T-cell (primary cell): ENCODE measurements at regions not wholly inside any gene's neighbourhood (a gene's known extent, or its start where the extent isn't known, plus 50 kb on each side); places are given as distances from the start of the nearest gene placed in this dataset.

Experiments used
- ATAC-seq, 4 experiments: fragments of 200-7000 bp in 3 of 4; fragments of 150-1000 bp in 1 of 4; cut with Tn5 transposase; replicated peaks in 1 of 4; 1 replicate in 3 of 4; 2 replicates in 1 of 4; pipeline ENCODE4 v1.10.0; 2021; ENCODE audit warnings: moderate library complexity in 3 of 4, mild to moderate bottlenecking in 2 of 4, moderate number of reproducible peaks in 1 of 4
- CTCF ChIA-PET, 2 donors: fragments of 300-600 bp; sonication (Branson Sonifier 250); formaldehyde crosslinking; loops; one replicate each; lab custom pipeline; 2022; ENCODE audit warnings: antibody characterized with exemption in 2 of 2; lab: Charles Lee
- POLR2A ChIA-PET, 2 donors: fragments of 300-600 bp; sonication (Branson Sonifier 250); formaldehyde crosslinking; loops; one replicate each; lab custom pipeline; 2022; ENCODE audit warnings: antibody characterized with exemption in 2 of 2; lab: Charles Lee
- DNase-seq, 35 experiments: peaks; one replicate each; pipeline versions ENCODE4 v3.0.0 to v3.0.0-alpha.2; 2013 to 2023
- H3K27ac ChIP-seq: one replicate; pipeline ENCODE4 v1.5.1; 2013; ENCODE audit warnings: low read length
- H3K27me3 ChIP-seq, 2 experiments: replicated peaks in 1 of 2; 1 replicate in 1 of 2; 2 replicates in 1 of 2; pipeline versions ENCODE4 v1.6.1 to v1.7.0; 2013; ENCODE audit warnings: low read length in 1 of 2, mixed read lengths in 1 of 2; ENCODE audit not compliant: control insufficient read depth in 2 of 2, insufficient read depth in 2 of 2; ENCODE audit errors: extremely low read depth in 1 of 2
- H3K36me3 ChIP-seq, 2 donors: 1 replicate in 1 of 2; 2 replicates in 1 of 2; pipeline versions ENCODE4 v1.6.1 to v1.7.0; 2013; ENCODE audit warnings: low read length in 1 of 2; ENCODE audit not compliant: control insufficient read depth in 2 of 2, insufficient read depth in 1 of 2; ENCODE audit errors: extremely low read depth in 1 of 2
- H3K4me1 ChIP-seq, 2 experiments: 1 replicate in 1 of 2; 2 replicates in 1 of 2; pipeline versions ENCODE4 v1.6.1 to v1.7.0; 2013; ENCODE audit warnings: low read length in 2 of 2, mixed read lengths in 1 of 2; ENCODE audit not compliant: insufficient read depth in 2 of 2, control insufficient read depth in 1 of 2; ENCODE audit errors: extremely low read depth in 1 of 2
- H3K4me3 ChIP-seq, 2 donors: 1 replicate in 1 of 2; 2 replicates in 1 of 2; pipeline versions ENCODE4 v1.5.1 to v1.7.0; 2013; ENCODE audit warnings: mild to moderate bottlenecking in 2 of 2, low read length in 1 of 2, moderate library complexity in 1 of 2; ENCODE audit not compliant: control insufficient read depth in 1 of 2; ENCODE audit errors: extremely low read depth in 1 of 2
- H3K9me3 ChIP-seq: 2 replicates; pipeline ENCODE4 v1.7.0; 2013
- H3K27ac Mint-ChIP-seq, 2 donors: one replicate each; pipeline ENCODE4 v1.8.0; 2020 to 2021; ENCODE audit warnings: mild to moderate bottlenecking in 2 of 2, mixed read lengths in 2 of 2
- H3K27me3 Mint-ChIP-seq, 2 donors: one replicate each; pipeline ENCODE4 v1.8.0; 2021 to 2022; ENCODE audit warnings: mixed read lengths in 2 of 2
- H3K36me3 Mint-ChIP-seq: one replicate; pipeline ENCODE4 v1.8.0; 2021; ENCODE audit warnings: mixed read lengths
- H3K4me1 Mint-ChIP-seq, 3 donors: one replicate each; pipeline ENCODE4 v1.8.0; 2020 to 2022; ENCODE audit warnings: mixed read lengths in 3 of 3, mild to moderate bottlenecking in 1 of 3
- H3K4me3 Mint-ChIP-seq, 3 donors: one replicate each; pipeline ENCODE4 v1.8.0; 2020 to 2022; ENCODE audit warnings: mild to moderate bottlenecking in 3 of 3, mixed read lengths in 3 of 3, moderate library complexity in 3 of 3
- H3K9me3 Mint-ChIP-seq, 3 donors: one replicate each; pipeline ENCODE4 v1.8.0; 2020 to 2022; ENCODE audit warnings: mixed read lengths in 3 of 3
- WGBS: methylation state at CpG from one replicate; pipeline ENCODE4 v1.1.5; 2013; ENCODE audit warnings: missing lambda C conversion rate; ENCODE audit not compliant: insufficient coverage; 5-methylcytosine and 5-hydroxymethylcytosine counted together

DNA sequence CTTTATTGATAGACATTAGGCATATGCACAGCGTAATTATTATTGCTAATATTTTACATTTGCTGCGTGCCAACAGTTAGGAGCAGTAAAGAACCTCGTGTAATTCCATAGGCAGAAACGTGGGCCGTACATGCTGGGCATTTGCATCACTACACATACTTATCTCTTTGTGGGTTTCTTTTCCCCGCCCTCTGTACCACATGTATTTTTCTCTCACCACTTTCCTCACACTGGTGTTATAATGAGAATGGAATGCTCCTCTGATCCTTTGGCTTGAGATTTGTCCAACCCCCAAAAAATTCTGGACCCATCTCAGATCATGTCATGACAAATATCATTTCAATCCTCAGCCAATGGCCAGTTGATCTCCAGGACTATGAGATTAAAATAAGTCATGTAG is 1952.6 kb upstream of the WWC1 start:
- no peaks in the 10 kb centered on the region for H3K27me3 ChIP-seq
- DNase-seq (no peak), ATAC-seq (no peak)
- H3K4me3 ChIP-seq, result no peak overlapping the region
- POLR2A ChIA-PET, result no interaction called here
- H3K4me1 Mint-ChIP-seq, result no peaks in the 10 kb centered on the region
- H3K27ac Mint-ChIP-seq, result no peak overlapping the region
- peaks cover 28 to 33% (median 30%) of the 10 kb centered on the region in 3 donors for H3K9me3 Mint-ChIP-seq
- H3K9me3 ChIP-seq, result peaks cover 5% of the 10 kb centered on the region
- H3K27me3 Mint-ChIP-seq, result no peaks in the 10 kb centered on the region
- H3K36me3 ChIP-seq, result no peaks in the 10 kb centered on the region
- no peak overlapping the region for H3K4me3 Mint-ChIP-seq
- WGBS, result no CpG with 5 or more reads among the region's 6 CpGs
- CTCF ChIA-PET, result no interaction called here
- H3K36me3 Mint-ChIP-seq, result no peaks in the 10 kb centered on the region
- no peak overlapping the region for H3K27ac ChIP-seq
- H3K4me1 ChIP-seq, result no peaks in the 10 kb centered on the region

DNA sequence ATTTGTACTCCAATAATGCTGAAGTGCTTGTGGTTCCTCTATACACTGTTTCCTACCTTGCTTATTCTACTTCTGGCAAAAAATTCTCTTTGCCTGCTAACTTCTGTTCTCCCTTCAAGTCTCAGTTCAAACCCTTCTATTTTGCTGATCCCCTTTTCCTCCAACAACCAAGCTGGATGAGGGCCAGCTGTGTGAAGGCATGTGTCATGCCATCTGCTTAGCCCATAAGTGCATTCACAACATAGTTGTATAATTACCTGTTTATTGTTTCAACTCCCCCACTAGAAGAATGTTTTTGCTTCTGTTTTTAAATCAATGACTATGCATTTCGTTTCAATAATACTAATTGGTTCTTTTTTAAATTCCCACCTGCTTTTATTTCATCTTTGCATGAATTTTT is 1951.4 kb upstream of the WWC1 start:
- H3K4me3 Mint-ChIP-seq, result no peak overlapping the region
- H3K27ac ChIP-seq, result no peak overlapping the region
- no peak overlapping the region for H3K27ac Mint-ChIP-seq
- POLR2A ChIA-PET, result no interaction called here
- ATAC-seq, result no peak
- no peaks in the 10 kb centered on the region for H3K27me3 Mint-ChIP-seq
- no peaks in the 10 kb centered on the region for H3K36me3 Mint-ChIP-seq
- no peaks in the 10 kb centered on the region for H3K36me3 ChIP-seq
- H3K4me3 ChIP-seq, result no peak overlapping the region
- no peaks in the 10 kb centered on the region for H3K9me3 ChIP-seq
- peaks cover 24 to 31% (median 27%) of the 10 kb centered on the region in 3 donors for H3K9me3 Mint-ChIP-seq
- H3K4me1 ChIP-seq, result no peaks in the 10 kb centered on the region
- H3K27me3 ChIP-seq, result no peaks in the 10 kb centered on the region
- no peak for DNase-seq
- H3K4me1 Mint-ChIP-seq, result no peaks in the 10 kb centered on the region
- CTCF ChIA-PET, result no interaction called here
- WGBS, result no CpG with 5 or more reads among the region's 1 CpG

DNA sequence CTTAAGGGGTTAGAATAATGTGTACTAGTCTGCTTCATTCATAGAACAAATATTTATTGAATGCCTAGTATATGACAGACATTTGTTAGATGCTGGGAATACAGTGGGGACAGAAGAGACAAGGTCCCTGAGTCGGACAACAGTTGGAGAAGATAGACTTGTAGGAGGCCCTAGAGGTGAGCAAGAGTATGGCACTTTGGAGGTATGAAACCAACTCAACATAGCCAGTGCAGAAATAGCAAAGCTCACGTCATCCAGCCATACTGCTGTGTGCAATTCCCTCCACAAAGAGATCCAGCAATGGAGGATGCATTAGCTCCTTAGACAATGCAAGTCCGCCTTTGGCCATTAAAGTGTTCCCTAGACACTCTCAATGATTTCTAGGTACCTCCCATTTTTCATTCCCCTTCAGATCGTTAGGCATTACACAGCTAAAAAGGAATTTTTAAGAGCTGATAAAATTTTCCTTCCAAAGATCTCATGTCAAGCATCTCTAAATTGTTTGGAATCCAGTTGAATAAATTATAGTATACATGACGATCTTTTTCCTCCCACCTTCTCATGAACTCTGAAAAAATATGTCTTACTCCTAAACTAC is 1949.6 kb upstream of the WWC1 start:
- POLR2A ChIA-PET, result no interaction called here
- H3K27ac ChIP-seq, result no peak overlapping the region
- H3K4me1 Mint-ChIP-seq, result no peaks in the 10 kb centered on the region
- no peak overlapping the region for H3K4me3 Mint-ChIP-seq
- H3K9me3 ChIP-seq, result no peaks in the 10 kb centered on the region
- H3K27me3 ChIP-seq, result no peaks in the 10 kb centered on the region
- no peak for ATAC-seq
- CTCF ChIA-PET, result interaction anchor here in 1 of 2 donors (0.6 kb wide), 1 partner anchor 26 kb away, joined by 3 read pairs; no protein-coding TSS in a partner anchor
- H3K27ac Mint-ChIP-seq, result no peak overlapping the region
- no peaks in the 10 kb centered on the region for H3K36me3 ChIP-seq
- no peaks in the 10 kb centered on the region for H3K4me1 ChIP-seq
- no peaks in the 10 kb centered on the region for H3K36me3 Mint-ChIP-seq
- no peaks in the 10 kb centered on the region for H3K27me3 Mint-ChIP-seq
- DNase-seq, result no peak
- peaks cover 15 to 19% (median 15%) of the 10 kb centered on the region in 3 donors for H3K9me3 Mint-ChIP-seq
- H3K4me3 ChIP-seq, result no peak overlapping the region
- WGBS, result 100% methylated on average over 1 of the region's 5 CpGs

DNA sequence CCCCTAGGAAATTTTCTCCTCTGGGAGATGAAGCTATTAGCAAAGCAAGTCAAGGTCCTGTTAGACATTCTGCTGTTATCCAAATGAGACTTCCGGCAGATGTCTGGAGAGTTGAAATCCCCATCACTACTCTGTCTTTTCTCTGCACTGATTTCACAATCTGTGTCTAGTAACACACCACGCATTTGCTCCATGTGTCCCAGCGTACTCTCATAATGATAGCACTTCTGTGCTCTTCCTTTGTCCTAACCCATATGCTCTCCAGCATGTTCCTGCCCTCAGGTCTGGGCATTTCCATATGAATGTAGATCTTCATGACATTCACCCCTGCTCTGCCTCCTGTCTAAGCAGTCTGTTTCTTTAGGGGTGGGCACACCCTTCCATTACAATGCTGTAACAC is 1949.0 kb upstream of the WWC1 start:
- Mint-ChIP-seq H3K36me3 (no peaks in the 10 kb centered on the region), H3K27me3 (no peaks in the 10 kb centered on the region), H3K27ac (no peak overlapping the region), H3K4me3 (no peak overlapping the region), H3K4me1 (no peaks in the 10 kb centered on the region), H3K9me3 (peaks cover 14 to 19% (median 18%) of the 10 kb centered on the region in 3 donors)
- Histone ChIP-seq H3K27ac (no peak overlapping the region), H3K4me3 (no peak overlapping the region), H3K27me3 (no peaks in the 10 kb centered on the region), H3K36me3 (no peaks in the 10 kb centered on the region), H3K4me1 (no peaks in the 10 kb centered on the region), H3K9me3 (no peaks in the 10 kb centered on the region)
- ChIA-PET POLR2A (no interaction called here), CTCF (no interaction called here)
- ATAC-seq (no peak), DNase-seq (no peak)
- 88% methylated on average over 3 of the region's 3 CpGs for WGBS

DNA sequence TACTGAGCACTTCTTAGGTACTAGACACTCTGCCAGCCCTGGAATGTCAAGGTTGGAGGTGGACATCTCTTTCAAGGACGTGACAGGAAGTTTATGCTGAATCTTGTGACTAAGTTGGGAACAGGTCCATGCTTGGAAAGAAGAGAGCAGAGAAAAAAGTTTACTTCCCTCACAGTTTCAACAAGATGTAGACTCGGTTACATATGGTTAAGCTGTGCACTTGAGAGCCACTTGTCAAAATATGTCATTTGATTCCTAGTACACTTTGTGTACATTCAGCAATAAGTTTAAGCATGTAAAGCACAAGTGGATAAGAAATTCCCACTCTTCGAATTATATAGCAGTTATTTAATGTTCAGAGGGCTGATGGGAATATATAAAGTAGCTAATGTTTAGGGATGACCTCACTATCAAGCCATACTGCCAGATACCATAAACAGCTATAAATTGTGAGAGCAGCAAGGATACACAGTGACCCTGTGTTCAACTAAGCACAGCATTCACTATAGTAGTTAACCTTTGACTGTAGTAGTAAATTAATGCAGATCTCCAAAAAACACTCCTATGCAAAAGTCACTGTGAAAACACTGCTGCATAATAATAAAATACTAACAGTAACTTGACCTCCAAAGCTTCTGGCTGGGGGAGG is 1944.6 kb upstream of the WWC1 start:
- Histone ChIP-seq H3K9me3 (no peaks in the 10 kb centered on the region), H3K27ac (no peak overlapping the region), H3K4me1 (no peaks in the 10 kb centered on the region), H3K36me3 (no peaks in the 10 kb centered on the region), H3K27me3 (no peaks in the 10 kb centered on the region), H3K4me3 (no peak overlapping the region)
- Mint-ChIP-seq H3K27ac (no peak overlapping the region), H3K4me3 (no peak overlapping the region), H3K36me3 (no peaks in the 10 kb centered on the region), H3K27me3 (no peaks in the 10 kb centered on the region), H3K9me3 (peaks cover 13 to 20% (median 13%) of the 10 kb centered on the region in 3 donors), H3K4me1 (no peaks in the 10 kb centered on the region)
- no peak for ATAC-seq
- DNase-seq, result no peak
- WGBS, result no CpG with 5 or more reads among the region's 3 CpGs
- ChIA-PET POLR2A (no interaction called here), CTCF (no interaction called here)

DNA sequence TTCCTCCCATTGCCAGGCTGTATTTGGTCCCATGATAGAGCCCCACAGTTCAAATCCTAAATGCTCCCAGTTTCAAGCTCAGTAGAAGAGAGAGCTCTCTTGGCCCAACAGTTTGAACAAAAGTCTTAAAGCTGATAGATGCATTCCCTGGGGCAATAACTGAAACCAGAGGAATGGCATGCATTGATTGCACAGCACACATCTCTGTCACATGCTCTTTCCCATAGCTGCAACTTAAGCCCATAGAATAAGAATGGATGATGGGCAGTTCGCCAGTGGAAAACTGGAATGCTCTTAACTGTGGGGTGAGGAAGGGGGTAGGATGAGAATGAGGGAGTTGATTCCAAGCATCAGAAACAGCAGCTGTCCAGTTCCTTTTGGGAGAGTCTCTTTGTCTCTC is 1942.4 kb upstream of the WWC1 start:
- no peak overlapping the region for H3K4me3 Mint-ChIP-seq
- H3K27me3 Mint-ChIP-seq, result no peaks in the 10 kb centered on the region
- no CpG with 5 or more reads among the region's 1 CpG for WGBS
- CTCF ChIA-PET, result no interaction called here
- no peaks in the 10 kb centered on the region for H3K9me3 ChIP-seq
- DNase-seq (no peak), ATAC-seq (no peak)
- no peaks in the 10 kb centered on the region for H3K4me1 ChIP-seq
- no peak overlapping the region for H3K27ac Mint-ChIP-seq
- H3K4me1 Mint-ChIP-seq, result no peaks in the 10 kb centered on the region
- no peaks in the 10 kb centered on the region for H3K36me3 Mint-ChIP-seq
- POLR2A ChIA-PET, result no interaction called here
- H3K27ac ChIP-seq, result no peak overlapping the region
- no peaks in the 10 kb centered on the region for H3K36me3 ChIP-seq
- no peak overlapping the region for H3K4me3 ChIP-seq
- H3K9me3 Mint-ChIP-seq, result peaks cover 4 to 14% (median 10%) of the 10 kb centered on the region in 3 donors
- H3K27me3 ChIP-seq, result no peaks in the 10 kb centered on the region
